HG03196 (cell line): ENCODE measurements at regions not wholly inside any gene's neighbourhood (a gene's known extent, or its start where the extent isn't known, plus 50 kb on each side); places are given as distances from the start of the nearest gene placed in this dataset.
A peak's percentile ranks its signal among the peaks of the same experiment; 100 is the strongest.
"Not testable (repeated sequence)": the region's sequence is repeated elsewhere in the genome, so short reads cannot be mapped to it uniquely, and the experiment has no call there.

Source experiments
- ATAC-seq: cut with Tn5 transposase; IDR thresholded peaks from one replicate; pipeline ENCODE4 v1.9.1; 2021; ENCODE audit not compliant: unreplicated experiment

DNA sequence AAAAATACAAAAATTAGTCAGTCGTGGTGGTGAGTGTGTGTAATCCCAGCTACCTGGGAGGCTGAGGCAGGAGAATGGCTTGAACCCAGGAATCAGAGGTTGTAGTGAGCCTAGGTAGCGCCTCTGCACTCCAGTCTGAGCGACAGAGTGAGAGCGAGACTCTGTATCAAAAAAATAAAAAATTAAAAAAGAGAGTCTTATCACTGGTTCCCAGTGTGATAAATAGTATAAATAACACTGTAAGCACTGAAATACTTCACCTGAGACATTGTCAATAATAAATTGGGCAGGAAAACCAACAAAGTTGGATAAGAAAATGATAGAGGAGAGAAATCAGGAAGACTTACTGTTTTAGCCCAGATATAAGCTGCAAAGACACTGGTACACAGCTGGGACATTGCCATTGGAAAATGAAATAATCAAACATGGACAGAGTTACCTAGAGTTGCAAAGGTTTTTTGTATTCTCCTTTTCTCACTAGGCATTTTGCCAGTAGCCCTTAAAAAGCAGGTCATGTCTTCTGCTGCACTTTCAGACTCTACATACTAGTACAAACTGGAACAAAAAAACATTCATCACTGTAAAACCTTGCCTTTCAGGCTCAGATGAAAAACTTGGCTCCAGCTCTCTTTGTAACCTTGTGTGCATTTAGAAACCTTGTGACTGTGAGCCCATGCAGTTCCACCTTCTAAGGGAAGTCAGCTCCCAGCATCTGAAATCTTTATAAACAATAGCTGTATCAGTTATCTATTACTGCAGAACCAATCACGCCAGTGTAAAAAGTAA lies 55.0 kb upstream of the PPP1R2C start:
- ATAC-seq: no peak

DNA sequence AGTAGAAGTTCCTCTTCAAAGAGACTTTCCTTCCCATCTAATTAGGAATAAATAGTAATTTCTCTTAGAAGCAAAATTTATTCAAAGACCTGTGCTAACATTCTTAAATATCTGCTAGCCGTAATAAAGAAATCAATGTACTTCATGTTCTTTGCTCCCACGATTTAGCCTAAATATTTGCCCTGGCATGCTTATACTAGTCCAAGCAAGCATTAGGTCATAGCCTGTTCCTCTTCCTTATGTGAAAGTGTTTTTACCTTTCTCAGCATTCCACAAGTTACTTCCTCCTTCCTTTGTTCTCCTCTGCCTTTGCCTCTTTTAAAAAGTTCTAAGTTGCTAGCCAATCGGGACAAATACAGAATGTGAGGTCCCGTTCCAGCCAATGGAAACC lies 55.6 kb upstream of the PPP1R2C start:
- ATAC-seq: not testable (repeated sequence)

DNA sequence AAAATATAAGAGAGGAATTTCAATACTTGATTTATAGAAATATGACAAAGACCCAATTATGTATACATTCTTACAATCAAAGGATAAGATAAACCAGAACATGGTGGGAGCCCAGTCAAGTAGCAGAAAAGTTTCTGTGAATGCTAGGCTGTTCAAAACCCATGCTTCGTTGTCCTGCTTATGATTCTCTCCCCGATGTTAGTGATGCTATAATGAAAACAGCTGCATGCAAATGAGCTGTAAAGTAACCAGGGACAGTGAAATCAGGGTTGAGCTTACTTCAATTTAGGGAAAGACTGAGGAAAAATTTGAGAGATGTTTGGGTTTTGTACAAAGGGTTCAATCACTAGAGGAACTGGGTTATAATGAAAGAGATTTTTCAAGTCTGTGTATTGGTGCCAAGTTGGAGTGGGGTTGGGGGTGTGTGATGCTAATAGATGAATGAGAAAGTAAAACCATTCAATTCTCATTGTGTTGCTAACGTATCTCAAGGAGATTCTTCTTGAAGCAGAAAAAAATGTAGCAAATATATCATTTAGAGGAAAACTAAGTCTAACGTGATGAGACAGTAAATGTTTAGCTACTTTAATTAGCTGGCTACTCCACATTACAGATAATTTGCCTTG lies 59.3 kb upstream of the PPP1R2C start:
- no peak for ATAC-seq

DNA sequence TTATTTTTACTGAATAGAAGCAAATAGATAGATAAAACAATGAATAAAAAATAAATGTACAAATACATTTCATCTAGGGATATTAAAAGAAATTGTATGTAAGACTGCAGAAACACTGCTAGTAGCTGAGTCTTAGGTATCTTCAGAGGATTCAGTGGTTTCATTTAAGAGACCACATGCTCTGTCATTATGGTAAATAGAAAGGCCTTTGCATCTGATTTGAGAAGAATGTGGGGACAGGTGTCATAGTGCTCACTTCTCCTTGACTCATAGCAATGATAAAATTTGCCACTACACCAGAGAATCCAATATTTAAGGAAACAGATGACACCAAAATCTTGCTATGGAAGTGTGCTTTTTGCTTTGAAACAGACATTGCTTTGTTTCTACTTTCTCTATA lies 59.8 kb upstream of the PPP1R2C start:
- no peak for ATAC-seq

DNA sequence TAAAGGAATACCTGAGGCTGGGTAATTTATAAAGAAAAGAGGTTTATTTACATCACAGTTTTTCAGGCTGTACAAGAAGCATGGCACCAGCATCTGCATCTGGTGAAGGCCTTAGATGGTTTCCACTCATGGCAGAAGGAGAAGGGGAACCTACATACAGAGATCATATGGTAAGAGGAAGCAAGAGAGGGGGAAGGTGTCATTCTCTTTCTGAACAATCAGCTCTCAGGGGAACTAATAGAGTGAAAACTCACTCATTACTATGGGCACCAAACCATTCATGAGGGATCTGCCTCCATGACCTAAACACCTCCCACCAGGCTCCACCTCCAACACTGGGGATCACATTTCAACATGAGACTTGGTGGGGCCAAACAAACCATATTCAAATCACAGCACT lies 61.7 kb upstream of the PPP1R2C start:
- ATAC-seq: no peak

DNA sequence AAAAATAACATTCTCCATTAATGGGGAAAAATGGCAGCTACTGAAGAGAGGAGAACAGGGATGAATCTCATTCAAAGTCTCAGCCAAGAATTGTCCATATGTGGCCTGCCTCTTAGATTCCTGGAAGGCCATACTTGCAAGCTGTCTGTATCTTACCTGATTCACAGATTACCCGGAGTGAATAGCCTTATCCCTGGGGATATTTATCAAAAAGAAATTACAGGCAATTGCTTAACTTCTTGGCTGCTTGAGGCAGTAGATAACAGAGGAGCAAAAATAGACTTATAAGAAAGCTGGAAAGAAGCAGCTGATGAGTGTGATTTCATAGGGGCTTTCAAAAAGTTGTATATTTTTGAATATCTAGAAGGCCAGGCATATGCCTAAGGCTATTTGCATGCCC lies 68.8 kb upstream of the PPP1R2C start:
- ATAC-seq: no peak

DNA sequence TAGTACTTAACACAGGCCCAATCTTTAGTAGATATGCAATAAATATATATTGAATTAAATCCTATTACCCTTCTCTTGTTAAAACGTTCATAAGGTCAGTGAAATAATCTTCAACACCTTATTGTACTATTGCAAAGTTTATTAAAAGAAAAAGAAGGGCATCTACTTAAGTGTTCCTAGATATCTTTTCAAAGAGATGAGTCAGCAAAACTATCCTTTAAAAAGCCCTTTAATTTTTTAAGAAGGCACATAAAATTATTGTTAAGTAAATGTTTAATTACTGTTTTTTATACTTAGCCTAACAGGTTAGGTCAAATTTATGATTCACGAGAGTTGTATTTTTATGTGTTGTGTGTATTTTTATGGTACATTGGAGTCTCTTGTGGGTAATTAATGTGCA lies 77.3 kb upstream of the PPP1R2C start:
- no peak for ATAC-seq

DNA sequence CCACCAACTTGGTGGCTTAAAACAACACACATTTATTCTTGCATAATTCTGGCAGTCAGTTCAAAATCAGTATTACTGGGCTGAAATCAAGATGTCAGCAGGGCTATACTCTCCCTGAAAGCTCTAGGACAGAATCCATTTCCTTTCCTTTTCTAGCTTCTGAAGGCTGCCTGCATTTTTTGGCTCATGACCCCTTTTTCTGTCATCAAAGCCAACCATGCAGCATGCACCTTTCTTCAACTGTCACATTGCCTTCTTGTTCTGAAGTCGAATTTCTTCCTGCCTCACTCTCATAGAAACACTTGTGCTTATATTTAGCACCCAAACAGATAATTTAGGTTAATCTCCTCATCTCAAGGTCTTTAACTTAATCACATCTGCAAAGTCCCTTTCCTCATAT lies 79.8 kb upstream of the PPP1R2C start:
- no peak for ATAC-seq

DNA sequence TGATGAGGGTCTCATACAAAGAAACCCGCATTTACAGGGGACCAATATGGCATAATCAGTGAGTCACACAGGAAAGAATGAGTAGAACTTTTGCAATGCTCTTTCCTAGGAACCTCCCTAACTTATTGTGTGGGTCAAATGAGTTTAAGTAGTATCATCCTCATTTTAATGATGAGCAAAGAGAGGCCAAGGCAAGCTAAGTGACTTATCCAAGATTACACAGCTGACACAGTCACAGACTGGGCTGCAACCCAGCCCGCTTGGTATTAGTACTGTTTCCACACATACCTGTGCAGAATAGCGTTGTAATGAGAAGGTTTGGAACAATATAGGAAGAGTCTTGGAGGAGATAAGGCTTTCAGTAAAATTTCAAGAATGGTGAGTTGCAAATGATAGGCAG lies 91.0 kb upstream of the PPP1R2C start:
- ATAC-seq: no peak

DNA sequence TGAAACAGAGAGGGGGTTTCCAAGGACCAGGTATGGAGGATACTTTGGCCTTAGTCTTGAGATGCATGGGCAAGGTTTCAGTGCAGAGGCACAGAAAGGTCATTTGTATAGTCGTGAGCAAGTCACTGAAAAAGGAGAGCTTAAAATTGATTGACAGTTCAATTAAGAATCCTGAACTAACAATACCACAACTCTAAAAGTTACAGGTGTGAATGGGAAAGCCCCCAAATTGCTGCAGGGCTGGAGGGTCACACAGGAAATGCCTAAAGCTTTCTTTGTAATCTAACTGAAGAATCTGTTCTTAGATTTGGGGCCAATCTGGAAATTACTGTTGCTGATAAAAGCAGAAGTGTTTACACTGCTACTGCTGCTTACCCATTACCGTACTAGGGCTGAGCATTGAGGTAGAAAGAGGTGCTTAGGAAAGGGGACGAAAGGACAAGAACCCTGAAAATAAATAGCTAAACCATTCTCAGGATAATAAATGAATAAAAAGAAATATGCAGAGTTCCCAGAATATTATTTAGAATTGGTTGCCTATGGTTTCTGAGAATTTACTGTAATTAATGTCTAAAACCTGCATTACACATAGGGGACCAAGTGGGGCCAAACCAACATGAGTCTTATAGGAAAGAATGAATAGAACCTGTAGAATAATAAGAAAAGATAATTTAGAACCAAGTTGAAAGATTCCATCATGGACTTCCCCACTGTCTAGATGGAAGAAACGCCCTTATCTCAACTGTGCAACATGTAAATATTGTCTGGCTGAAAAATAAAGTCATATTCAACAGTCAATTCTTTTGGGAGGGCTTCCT lies 91.9 kb upstream of the PPP1R2C start:
- peak; percentile 90 for ATAC-seq

DNA sequence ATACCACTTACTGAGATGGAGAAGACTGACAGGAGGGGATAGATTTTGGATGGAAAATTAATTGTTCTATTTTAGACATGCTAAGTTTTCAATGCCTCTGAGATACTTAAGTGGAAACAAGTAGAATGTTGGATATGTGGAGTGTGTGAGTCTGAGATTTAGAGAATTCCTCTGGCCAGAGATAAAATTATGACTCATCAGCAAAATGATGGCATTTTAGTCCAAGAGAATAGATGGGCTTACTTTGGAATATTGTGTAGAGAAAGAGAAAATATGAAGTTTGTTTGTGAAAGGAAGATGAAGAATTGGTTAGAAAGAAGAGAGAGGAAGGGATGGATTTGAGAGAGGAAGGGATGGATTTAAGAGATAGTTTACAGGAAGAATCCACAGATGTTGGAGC lies 108.6 kb upstream of the PPP1R2C start:
- no peak for ATAC-seq

DNA sequence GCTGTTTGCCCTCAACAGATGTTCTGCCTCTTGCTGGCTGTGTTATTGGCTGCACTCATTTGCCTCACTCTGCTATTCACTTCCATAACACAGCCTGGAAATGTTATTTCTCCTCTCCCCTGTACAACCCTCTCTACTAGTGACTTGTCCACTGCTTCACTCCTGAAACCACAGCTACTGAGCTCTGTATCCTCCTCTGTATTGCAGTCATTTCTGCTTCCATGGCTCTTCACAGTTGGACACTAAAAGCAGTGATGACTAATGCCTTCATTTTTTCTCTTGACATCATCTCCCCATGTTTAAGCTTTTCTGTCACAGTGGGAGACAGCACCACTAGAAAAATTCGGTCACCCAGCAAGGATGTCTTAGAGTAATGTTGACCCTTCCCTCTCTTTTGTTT lies 123.0 kb upstream of the PPP1R2C start:
- no peak for ATAC-seq

DNA sequence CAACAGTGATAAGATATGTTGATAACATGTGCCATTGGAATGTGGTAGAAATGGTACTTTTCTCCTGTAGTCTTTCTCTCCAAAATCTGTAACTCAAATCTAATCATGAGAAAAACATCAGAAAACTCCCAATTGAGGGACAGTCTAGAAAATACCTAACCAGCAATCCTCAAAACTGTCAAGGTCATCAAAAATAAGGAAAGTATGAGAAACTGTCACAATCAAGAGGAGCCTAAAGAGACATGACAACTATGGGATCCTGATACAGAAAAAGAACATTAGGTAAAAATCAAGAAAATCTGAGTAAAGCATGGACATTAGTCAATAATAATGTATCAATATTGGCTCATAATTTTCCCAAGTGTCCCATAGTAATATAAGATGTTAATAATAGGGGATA lies 124.5 kb upstream of the PPP1R2C start:
- ATAC-seq: no peak

DNA sequence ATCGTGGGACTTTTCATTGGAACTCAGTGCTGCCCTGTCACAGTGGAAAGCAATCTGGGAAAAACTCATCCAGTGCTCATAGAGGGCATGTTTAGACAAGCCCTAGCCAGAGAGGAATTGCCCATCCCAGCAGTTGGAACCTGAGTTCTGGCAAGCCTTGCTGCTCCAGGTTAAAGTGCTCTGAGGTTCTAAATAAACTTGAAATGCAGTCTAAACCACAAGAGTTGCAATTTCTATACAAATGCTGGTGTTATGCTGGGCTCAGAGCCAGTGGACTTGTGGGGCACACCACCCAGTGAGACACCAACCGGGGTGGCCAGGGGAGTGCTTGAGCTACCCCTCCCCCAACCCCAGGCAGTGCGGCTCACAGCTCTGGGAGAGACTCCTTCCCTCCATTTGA lies 142.8 kb upstream of the PPP1R2C start:
- ATAC-seq: no peak

DNA sequence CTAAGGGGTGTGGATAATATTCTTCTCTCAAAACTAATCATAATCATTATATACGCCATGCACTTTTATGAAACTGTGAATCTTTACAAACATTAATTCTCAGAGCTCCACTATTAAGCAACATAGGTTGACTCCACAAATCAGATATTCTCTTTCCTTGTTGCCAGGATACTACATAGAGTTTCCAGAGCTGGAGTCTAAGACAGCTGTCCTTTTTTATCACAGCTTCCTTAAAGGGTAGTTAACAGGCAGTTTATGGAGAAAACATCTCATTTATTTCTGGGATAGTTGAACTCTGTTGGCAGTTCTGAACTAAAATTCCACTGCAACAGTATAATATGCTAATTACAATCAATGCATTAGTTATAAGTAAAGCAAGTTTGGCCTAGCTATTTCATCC lies 152.1 kb upstream of the PPP1R2C start:
- ATAC-seq: no peak

DNA sequence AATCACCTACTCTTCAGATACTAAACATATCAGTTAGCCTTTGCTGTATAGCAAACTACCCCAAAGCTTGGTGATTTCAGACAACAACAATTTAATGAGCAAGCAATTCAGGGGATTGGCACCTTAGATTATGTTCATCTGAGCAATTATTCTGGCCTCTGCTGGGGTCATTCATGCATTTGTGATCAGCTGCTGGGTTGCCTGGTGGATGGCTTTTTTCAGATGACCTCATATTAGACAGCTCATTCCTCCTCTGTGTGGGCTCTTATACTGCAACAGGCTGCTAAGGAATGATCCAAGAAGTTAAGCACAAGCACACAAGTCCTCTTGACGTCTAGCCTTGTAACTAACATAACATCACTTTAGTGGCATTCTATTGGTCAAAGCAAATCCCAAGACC lies 153.0 kb upstream of the PPP1R2C start:
- no peak for ATAC-seq

DNA sequence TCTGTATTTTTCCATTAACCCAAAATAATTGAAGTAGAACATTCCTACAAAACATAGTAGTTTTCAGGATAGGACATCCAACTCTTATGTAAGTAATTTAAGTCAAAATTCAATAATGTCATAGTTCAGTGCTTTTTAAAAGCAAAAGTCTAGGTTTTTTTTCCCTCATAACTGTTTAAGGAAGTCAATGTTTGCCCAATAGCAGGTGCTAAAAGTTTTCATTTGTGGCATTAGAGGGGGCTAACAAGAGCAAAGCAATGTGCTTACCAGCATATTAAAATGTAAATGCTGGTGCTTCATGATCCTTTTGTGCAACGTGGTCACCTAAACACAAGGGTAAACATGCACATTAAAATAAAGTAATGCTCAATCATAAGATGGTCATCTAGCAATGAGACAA lies 155.2 kb upstream of the PPP1R2C start:
- no peak for ATAC-seq

DNA sequence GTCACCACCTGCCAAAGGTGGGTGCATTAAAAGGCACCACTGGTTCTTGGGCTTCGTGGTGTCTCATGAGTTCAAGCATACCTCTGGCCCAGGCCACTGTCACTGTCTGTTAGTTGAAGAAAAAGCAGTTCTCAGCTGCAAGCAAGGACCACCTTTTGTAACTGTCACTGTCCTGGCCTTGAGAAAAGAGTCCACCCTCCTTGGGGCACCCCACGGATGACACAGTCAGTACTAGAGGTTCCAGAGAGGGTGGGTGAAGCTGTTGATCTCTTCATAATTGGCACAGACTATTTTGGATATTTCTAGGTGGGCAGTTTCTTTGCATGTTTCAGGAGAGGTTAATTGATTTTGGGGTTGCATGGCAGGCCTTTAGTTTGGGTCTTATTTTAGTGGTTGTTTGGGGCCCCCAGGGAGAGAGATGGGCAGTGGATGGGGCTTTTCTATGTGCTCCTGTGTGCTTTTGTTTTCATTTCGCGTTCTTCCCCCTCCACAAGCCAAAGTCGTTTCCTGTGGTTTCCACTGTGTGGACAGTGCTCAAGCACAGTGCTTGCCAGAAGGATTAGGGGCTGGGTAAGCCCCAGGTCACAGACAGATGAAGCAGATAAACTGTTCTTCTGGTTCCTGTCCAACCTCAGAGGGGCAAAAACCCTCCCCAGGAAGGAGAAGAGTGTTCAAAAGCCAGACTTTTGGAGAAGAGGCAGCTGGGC lies 156.2 kb upstream of the PPP1R2C start:
- peak; percentile 96 for ATAC-seq

DNA sequence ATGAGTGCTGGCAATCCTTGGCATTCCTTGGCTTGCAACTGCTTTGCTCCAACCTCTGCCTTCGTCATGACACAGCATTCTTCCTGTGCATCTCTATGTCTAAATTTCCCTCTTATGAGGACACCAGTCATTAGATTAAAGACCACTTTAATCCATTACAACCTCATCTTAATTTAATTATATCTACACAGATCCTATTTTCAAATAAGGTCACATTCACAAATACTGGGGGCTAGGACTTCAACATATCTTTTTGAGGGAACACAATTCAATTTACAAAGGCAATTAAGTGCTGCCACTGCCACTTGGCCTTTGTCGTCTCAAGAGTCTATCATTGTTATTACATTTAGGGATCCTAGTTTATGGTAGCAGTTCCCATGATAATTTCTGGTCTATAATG lies 163.7 kb upstream of the PPP1R2C start:
- no peak for ATAC-seq

DNA sequence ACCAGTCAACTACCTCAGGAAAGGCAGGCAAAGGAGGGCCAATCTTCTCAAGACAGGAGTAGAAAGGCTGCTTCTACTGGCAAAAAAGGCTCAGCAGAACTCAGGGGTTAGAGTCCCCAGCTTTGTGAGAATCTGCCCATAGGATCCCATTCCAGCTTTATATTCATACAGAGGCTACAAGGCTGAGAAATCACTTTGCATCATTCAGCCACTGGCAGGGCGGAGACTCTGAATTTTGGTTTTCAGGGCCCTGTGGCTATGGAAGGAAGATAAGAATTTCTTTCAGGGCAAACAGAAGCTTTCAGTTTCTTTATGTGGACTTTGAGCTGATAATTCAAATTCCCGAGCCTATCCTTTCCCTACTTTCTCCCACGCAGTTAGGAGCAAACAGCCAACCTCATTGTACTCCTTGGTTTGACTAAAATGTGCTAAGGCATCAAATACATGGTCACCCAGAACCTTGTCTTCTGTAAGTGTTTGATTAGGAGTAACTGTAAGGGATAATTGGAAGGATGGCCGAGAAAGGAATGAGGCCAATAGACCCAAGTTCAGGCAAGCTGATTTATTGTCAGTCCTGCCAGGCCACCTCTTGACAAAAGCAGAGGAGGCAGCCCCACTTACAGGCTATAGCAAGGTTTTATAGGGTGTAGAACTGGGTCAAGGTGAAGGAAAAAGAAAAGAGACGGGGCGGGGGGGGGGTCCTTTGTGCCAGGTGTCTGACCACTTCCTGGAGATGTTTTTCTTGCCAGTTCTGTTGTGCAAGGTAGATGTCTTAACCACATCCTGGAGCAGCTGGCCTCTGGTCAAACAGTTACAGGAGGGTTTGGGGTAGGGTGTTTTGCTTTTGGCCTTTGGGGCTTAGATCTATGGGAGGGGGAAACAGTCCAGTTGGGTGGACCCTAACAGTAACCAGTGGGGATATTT lies 165.3 kb upstream of the PPP1R2C start:
- ATAC-seq: peak; percentile 79
